GM18867 (cell line): ENCODE measurements at regions not wholly inside any gene's neighbourhood (a gene's known extent, or its start where the extent isn't known, plus 50 kb on each side); places are given as distances from the start of the nearest gene placed in this dataset.
"Not testable (repeated sequence)": the region's sequence is repeated elsewhere in the genome, so short reads cannot be mapped to it uniquely, and the experiment has no call there.

Source experiments
- ATAC-seq: cut with Tn5 transposase; IDR thresholded peaks from one replicate; pipeline ENCODE4 v1.9.1; 2021; ENCODE audit warnings: mild to moderate bottlenecking, moderate library complexity; ENCODE audit not compliant: unreplicated experiment

DNA sequence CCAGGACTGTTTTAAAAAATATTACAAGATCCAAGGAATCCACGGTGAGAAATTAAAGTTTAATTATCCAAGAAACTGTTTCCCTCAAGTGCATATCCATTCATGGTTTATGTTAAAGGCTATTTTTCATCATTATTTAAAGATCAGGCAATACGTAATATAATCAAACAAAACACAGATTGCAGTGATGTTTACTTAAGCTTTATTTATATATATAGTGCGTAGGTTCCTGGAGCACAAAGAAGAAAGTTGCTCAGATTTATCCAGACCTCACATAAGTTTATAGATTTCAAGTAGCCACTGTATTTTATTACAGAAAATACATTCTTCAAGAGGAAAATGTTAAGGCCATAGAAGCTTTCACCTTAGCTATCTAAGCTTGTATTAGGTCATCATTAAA, 210.0 kb upstream of the KLF14 start:
- no peak for ATAC-seq

DNA sequence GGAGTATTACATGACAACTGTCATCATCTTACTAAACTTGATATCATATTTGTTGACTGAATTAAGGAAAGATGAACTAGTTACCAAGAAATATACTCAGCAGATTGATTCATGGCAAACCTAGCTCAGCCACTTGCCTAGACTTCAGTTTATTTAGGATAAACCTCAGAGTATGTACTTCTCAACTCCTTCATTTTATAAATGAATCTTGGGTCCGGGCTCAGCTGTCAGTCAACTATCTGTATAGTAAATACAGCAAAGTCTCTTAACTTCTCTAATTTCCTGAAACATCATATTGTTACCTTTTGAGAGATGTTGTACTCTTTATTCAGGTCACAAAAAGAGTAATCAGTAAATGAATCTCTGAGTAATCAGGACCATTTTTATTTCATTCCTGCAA, 211.0 kb upstream of the KLF14 start:
- no peak for ATAC-seq

DNA sequence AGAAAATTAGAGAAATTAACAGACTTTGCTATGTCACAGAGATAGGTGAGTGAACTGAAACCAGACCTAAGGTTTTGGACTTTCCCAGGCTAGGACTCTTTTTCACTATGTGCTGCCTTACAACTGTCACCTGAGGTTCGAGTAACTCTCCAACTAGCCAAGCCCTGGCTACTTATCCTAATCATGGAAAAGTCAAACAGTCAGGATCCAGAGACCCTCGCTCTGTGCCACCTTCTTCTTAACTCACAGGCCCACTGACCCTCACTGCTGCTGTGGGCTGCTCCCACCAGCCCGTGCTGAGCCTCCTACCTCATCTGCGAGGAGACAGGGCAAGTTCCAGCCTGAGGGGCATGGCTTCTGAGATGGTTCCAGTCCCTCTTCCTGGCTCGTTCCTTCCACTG, 211.4 kb upstream of the KLF14 start:
- peak; percentile 40 for ATAC-seq

DNA sequence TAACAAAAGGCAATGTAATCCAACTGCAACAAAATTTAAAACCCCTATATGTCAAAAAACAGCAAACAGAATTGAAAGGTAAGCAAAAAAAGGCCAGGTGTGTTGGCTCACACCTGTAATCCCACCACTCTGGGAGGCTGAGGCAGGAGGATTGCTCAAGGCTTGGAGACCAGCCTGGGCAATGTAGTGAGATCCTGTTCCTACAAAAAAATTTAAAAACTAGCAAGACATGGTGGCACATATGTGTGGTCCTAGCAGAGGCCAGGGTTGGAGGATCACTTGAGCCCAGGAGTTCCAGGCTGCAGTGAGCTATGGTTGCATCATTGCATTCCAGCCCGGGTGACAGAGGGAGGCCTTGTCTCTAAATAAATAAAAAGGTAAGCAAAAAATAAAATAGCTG, 212.1 kb upstream of the KLF14 start:
- no peak for ATAC-seq

DNA sequence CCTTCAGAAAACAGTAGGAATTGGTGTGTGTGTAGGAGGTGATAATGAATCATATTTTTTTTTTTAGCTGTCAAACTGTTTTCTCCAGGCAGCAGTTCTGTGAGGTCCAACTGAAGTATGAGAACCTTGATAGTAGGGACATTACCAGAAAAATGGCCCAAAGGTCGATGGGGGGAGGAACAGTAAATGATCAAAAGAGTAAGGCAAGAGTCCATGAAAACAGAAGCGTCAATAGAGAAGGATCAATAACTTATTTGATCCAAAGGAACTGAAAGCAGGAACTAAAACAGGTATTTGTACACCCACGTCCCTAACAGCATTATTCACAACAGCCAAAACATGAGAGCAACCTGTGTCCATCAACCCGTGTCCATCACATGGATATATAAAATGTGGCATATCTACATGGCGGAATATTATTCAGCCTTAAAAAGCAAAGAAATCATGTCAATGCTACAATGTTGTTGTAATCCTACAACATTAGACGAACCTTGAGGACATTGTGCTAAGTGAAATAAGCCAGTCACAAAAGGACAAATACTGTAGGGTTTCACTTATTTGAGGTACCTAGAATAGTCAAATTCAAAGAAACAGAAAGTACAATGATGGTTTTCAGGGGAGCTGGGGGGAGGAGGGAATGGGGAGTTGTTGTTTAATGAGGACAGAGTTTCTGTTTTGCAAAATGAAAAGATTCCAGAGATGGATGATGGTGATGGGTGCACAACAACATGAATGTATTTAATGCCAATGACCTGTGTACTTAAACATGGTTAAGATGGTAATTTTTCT, 214.0 kb upstream of the KLF14 start:
- peak; percentile 33 for ATAC-seq

DNA sequence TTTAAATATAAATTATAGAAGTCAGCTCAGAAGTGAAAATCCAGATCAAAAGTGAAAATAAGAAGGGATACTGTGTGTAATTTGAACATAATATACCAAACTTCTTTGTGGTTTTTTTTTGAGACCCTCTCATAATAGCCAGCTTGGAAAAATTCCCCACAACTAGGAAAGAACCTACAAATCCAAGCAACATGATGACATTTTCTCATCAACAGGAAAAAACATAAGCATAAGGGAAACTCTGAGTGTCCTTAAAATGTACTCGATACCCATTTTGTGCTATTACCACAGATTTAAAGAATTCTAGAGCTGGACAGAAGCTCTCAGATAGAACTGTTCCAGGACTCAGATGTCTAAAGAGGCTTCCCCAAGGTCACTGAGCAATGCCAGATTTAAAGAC, 214.8 kb upstream of the KLF14 start:
- no peak for ATAC-seq

DNA sequence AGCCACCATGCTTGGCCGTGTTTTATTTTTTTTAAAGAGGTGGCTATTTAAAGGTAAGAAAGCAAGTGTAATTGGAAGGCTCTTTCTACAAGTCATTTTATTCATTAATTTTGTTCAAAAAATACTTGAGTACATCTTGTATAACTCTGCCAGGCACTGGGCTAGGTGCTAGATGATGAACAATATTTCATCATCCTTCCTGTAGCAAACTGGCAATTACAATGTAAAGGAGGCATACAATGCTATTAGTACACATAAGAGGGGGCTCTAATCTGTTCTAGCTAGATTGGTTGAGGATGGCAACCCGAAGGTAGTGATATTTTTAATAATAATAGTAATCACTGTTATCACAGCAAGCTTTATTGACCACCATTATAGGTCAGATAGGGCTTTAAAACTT, 215.5 kb upstream of the KLF14 start:
- ATAC-seq, result no peak

DNA sequence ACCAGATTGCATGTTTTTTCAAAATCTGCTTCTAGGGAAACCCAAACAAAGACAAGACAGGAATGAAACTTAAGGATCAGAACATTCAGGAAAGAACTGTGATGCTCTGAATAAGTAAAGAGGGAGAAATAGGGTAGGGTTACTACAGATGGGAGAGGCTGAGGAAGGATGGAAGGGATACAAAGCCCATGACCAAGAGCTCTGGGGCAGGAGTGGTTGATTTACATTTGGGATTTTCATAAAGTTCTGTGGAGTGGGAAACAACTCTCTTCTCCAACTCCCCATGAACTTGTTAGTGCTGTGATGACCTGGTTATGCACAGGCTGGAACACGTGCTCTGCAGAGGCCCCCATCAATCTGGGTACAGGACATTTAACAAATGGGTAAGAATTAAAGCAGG, 216.0 kb upstream of the KLF14 start:
- no peak for ATAC-seq

DNA sequence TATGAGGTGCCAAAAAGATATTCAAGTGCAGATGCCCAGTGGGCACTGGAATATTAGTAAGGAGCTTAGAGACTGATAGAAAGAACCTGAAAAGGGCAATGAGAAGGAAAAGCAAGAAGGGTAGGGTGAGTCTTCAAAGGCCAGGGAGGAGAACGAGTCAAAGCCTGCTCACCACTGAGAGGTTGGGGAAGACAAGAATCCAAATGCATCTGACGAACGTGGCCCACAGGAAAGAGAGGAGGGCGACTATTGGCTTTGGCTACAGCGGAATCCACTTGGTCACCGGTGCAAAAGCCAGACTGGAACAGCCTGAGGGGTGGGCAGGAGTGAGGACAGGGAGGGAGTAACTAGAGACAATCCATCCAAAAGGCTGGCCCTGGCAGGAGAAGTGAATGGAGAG, 216.7 kb upstream of the KLF14 start:
- ATAC-seq, result no peak

DNA sequence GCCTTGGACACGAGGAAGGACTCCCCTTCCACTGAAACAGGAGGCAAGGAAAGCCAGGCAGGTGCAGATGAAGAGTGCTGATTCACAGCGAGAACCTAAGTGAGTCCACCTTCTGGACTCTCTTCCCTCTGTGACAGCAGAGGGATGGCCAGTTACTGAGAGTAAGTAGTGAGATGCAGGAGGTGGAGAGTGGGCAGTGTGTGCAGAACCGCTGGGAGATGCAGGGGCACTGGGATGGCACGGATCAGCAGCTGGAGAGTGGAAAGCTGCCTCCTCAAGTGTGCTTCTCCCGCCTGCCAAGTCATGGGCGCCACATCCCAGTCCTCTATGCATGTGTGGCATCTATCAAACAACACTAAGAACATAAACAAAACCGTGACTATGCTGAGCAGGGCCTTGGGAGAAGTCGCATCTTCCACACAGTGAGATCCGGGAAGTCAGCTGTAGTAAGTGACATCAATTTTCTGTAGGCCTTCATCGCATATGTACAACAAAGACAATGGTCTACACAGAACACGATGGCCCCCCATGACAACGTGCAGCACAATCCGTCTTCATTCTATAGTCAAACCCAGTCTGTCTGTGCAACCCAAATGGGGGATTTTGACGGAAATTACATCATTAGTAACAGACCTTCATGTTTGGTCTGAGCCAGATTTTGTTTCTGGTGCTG, 217.4 kb upstream of the KLF14 start:
- ATAC-seq, result no peak

DNA sequence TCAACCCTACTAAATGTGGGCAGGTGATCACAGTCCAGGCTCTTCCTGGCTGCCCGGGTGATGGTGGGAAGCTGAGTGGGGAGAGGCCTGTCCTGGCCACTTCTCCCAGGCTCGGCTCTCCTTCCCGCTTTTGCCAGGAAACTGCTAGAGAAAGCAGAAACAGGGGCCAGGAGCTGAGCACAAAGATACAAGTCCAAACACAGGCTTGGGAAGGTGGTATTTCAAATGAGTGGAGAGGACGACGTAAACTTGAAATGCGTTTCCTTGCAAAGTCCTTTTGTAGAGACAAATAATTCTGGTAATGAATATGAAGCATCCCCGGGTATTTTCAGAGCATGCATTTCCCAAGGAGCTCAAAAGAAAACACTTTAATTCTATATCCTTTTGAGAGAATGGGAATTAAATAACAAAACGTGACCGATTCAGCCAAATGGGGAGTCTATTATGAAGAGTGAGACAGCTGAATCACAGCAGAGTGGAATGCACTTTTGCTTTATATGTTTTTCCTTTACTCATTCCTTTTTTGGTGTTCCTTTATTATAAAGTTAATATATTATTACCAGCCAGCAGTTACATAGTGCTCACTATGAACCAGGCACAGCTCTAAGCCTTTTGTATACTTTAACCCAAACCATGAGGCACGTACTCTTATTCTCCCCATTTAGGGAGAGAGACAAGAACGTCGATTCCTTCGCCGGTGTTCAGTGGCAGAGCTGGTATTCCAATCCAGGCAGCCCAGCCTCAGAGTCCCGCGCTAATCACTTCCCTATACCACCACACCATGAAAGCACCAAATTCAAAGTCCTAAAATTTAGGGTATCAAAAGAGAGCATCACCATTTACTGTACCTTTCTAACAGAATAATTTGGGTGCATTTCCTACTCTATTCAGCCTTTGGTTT, 218.2 kb upstream of the KLF14 start:
- ATAC-seq, result no peak

DNA sequence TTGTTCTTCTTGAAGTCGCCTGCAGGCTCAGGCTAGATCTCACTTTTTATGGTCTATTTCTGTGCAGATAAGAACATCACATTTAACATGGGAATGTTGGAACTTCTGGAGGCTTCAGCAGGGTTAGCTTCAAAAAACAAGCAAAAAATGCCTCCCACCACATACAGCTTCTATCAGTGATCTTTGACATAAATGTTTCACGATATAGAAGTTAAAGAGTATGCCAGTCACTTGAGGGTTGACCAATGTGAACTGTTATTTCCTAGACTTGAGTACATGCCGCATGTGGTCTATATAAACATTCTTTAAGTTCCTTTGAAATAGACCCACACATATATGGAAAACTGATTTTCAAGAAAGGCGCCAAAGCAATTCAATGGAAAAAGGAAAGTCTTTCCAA, 219.2 kb upstream of the KLF14 start:
- no peak for ATAC-seq

DNA sequence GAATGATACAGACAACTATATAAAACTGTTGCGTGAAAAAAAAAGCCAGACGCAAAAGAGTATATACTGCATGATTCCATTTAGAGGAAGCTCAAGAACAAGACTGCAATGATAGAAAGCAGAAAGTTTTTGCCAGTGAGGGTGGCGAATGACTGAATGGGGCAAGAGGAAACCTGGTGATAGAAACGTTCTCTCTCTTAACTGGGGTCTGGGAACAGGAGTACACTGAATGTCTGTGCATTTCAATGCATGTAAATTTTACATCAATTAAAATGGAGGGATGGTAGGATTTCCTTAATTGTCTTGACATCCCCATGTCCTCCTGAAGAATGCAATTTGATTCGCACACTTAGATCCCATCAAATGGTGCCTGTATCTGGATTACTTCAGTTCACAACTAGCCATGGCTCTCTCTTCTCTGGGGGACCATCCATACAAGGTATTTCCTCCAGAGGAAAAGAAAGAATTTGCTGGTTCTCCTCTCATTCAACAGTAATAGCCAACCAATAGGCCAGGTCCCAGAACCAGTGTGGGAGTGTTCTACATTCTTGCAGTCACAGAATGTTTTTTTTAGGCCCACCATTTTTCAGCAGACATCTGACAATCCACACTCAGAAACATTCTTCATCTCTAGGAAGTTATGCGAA, 221.0 kb upstream of the KLF14 start:
- no peak for ATAC-seq

DNA sequence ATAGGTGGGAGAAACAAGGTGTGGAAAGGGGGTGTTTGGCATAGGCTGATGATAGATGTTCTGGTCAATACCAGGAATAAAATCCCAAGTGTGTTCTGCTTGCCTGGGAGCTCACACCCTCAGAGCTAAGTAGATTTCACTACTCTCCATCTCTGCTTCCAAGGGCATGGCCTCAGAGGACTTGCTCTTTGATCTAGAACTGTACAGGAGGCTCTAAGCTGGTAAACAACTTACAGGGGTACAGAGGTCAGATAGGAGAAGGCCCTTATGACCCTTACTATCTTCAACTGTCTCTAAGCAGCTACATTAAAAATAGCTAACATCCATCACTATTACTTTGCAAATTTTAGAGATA, 221.5 kb upstream of the KLF14 start:
- ATAC-seq, result no peak

DNA sequence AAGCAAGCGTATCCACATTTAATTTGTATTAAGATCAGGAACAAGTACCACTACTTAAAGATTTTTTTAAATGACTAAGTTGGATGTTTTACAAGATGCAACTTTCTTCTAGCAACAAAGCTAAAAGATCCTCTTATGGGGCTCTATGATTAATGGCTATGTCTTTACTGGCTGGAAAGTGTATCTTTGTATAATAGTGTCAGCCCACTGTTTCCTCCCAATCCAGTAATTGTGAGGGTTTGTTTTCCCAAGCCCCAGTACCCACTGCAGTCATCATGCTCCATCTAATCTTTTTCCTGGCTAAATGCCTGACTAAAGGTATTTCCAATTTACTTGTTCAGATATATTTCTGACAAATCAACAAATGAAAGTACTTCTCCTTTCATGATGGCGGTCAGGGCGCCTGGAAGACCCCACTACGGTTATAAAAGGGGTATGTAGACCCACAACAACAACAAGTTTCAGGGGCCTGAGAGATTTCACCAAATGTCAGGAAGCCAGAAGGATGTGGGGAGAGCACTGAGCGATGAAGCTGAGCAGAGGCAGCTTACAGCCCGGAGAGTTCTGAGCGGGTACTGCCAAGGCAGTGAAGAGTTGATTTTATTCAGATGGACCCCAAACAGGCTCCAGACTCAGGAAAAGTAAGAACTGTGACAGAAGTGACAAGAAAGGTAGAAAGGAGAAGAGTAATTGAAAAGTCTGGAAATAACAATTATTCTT, 222.6 kb upstream of the KLF14 start:
- no peak for ATAC-seq

DNA sequence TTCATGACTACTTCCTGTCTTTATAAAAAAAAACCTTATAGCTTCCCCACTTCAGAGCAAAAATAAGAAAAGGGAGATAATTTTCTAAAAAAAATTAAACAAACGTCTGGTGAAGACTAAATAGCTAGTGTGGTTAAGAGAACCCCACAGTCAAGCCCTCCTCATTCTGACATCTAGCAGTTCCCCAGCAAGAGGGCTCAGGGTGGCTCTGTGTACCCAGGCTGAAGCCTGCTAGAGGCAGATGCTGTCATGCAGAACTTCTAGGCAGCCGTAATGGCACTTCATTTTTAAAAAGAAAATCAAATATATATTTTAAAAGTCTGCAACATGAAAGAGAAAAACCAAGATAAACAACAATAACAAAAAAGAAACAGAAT, 223.1 kb upstream of the KLF14 start:
- no peak for ATAC-seq

DNA sequence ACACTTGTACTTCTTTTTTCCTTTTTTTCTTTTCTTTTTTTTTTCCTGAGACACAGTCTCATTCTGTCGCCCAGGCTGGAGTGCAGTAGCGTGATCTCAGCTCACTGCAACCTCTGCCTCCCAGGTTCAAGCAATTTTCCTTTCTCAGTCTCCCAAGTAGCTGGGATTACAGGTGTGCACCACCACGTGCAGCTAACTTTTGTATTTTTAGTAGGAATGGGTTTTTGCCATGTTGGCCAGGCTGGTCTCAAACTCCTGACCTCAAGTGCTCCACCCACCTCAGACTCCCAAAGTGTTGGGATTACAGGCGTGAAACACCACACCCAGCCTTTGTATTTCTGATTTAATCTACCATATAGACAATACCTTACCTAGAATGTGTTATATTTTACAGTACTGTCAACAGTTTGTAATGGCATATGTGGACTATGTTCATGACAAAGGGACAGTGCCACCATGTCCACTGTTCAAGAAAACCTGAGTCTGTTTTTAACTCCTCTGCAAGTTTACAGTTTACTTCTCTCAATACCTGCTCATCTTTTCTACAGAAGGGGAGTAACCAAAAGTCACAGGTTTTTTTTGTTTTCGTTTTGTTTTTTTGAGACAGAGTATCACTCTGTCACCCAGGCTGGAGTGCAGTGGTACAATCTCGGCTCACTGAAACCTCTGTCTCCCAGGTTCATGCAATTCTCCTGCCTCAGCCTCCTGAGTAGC, 223.9 kb upstream of the KLF14 start:
- not testable (repeated sequence) for ATAC-seq

DNA sequence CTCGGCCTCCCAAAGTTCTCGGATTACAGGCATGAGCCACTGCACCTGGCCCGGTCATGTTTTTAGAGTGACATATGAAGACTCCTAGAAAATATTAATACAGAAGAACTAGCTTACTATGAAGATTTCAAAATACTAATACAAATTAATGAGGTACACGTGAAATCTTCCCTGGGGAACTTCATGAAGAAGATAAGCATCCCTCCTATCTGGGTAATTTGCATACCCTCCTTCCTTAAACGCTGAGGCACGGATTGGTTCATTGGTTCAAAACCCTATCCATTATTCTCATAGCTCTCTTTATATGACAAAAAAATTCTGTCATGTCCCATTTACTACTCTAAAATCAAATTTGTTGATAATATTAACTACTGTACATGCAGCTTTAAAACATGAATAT, 224.8 kb upstream of the KLF14 start:
- ATAC-seq, result no peak

DNA sequence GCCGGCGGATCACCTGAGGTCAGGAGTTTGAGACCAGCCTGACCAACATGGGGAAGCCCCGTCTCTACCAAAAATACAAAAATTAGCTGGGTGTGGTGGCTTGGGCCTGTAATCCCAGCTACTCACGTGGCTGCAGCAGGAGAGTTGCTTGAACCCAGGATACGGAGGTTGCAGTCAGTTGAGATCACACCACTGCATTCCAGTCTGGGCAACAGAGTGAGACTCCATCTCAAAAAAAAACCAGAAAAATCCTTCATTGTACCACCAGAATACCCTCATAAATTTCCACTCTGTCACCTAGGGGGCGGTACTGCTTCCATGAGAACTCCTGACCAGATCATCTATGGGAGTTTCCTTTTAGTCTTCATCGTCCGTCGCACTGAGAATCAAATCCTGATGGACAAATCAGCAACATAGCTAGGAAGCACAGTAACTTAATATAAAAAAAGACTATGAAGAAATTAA, 225.8 kb upstream of the KLF14 start:
- ATAC-seq, result no peak
